Astrocyte of the spinal cord (primary cell): ENCODE measurements at regions not wholly inside any gene's neighbourhood (a gene's known extent, or its start where the extent isn't known, plus 50 kb on each side); places are given as distances from the start of the nearest gene placed in this dataset.

Source experiments
- DNase-seq: peaks from one replicate; pipeline ENCODE4 v3.0.0; 2011; ENCODE audit warnings: low read depth, low spot score
- H3K4me3 ChIP-seq: 2 replicates; pipeline ENCODE4 v1.5.1; 2011; ENCODE audit warnings: low read depth, mild to moderate bottlenecking, low read length, moderate library complexity
- CTCF ChIP-seq: IDR thresholded peaks from 2 replicates; pipeline ENCODE4 v1.5.1; 2012; ENCODE audit warnings: low read depth, mild to moderate bottlenecking, low read length, inconsistent platforms
- in situ Hi-C: cut with HindIII; loops from 2 replicates; pipeline ENCODE4 v1.10.0; 2017; ENCODE audit warnings: low sequenced_read_pairs

- no peak for DNase-seq
- TF ChIP-seq CTCF: no peak
- in situ Hi-C loops: no loop called here
- H3K4me3 ChIP-seq: no peak overlapping the region
These were observed 311.0 kb downstream of the GABRB2 start for GRCh38 chr5:161235569-161235968.

GRCh38 chr5:161233553-161233952 lies 313.0 kb downstream of the GABRB2 start:
- no peak for TF ChIP-seq CTCF
- no peak overlapping the region for H3K4me3 ChIP-seq
- in situ Hi-C loops: no loop called here
- DNase-seq: no peak

- in situ Hi-C loops: no loop called here
- DNase-seq: no peak
- no peak for TF ChIP-seq CTCF
- no peak overlapping the region for H3K4me3 ChIP-seq
These were observed 316.3 kb downstream of the GABRB2 start for GRCh38 chr5:161230221-161230620.

- no peak overlapping the region for H3K4me3 ChIP-seq
- DNase-seq: no peak
- no peak for TF ChIP-seq CTCF
- in situ Hi-C loops: no loop called here
These were observed 326.7 kb downstream of the GABRB2 start for GRCh38 chr5:161219816-161220215.

GRCh38 chr5:161216877-161217276 lies 329.6 kb downstream of the GABRB2 start:
- TF ChIP-seq CTCF: no peak
- H3K4me3 ChIP-seq: no peak overlapping the region
- in situ Hi-C loops: no loop called here
- DNase-seq: no peak

GRCh38 chr5:161212123-161212712 lies 334.3 kb downstream of the GABRB2 start:
- in situ Hi-C loops: no loop called here
- H3K4me3 ChIP-seq: no peak overlapping the region
- no peak for TF ChIP-seq CTCF
- no peak for DNase-seq

GRCh38 chr5:161201558-161201957 lies 345.0 kb downstream of the GABRB2 start:
- in situ Hi-C loops: no loop called here
- DNase-seq: no peak
- H3K4me3 ChIP-seq: no peak overlapping the region
- no peak for TF ChIP-seq CTCF
